Esophagus muscularis mucosa (tissue), 4 donors: ENCODE measurements at regions not wholly inside any gene's neighbourhood (a gene's known extent, or its start where the extent isn't known, plus 50 kb on each side); places are given as distances from the start of the nearest gene placed in this dataset.

Experiments used
- DNase-seq: peaks from one replicate; pipeline ENCODE4 v3.0.0-alpha.2; 2017; ENCODE audit errors: extremely low spot score
- H3K27ac ChIP-seq, 4 donors: fragments of 200-600 bp; sonication (generic); replicated peaks in 1 of 4; 1 replicate in 3 of 4; 2 replicates in 1 of 4; pipeline ENCODE4 v1.5.1; 2016 to 2019; ENCODE audit warnings: mild to moderate bottlenecking in 1 of 4
- H3K27me3 ChIP-seq, 4 donors: fragments of 200-600 bp; sonication (generic); one replicate each; pipeline versions ENCODE4 v1.5.1 to v1.6.0; 2016 to 2019
- H3K36me3 ChIP-seq, 4 donors: fragments of 200-600 bp; sonication (generic); one replicate each; pipeline ENCODE4 v1.5.1; 2016 to 2019
- H3K4me1 ChIP-seq, 4 donors: fragments of 200-600 bp; sonication (generic); one replicate each; pipeline ENCODE4 v1.5.1; 2016 to 2019
- H3K4me3 ChIP-seq, 4 donors: fragments of 200-600 bp; sonication (generic); 1 replicate in 2 of 4; 2 replicates in 2 of 4; pipeline ENCODE4 v1.5.1; 2016 to 2019; ENCODE audit warnings: mild to moderate bottlenecking in 4 of 4, moderate library complexity in 1 of 4
- H3K9me3 ChIP-seq, 4 donors: fragments of 200-600 bp; sonication (generic); 1 replicate in 3 of 4; 2 replicates in 1 of 4; pipeline ENCODE4 v1.5.1; 2016 to 2019
- EP300 ChIP-seq: sonication (generic); formaldehyde crosslinking; IDR thresholded peaks from one replicate; pipeline ENCODE4 v1.6.1; 2017; ENCODE audit warnings: antibody characterized with exemption
- POLR2A ChIP-seq: fragments of 450-650 bp; IDR thresholded peaks from one replicate; pipeline ENCODE4 v1.6.1; 2017; ENCODE audit warnings: antibody characterized with exemption, moderate library complexity, mild to moderate bottlenecking, low read depth
- POLR2AphosphoS5 ChIP-seq, 2 donors: sonication (generic); formaldehyde crosslinking; IDR thresholded peaks; one replicate each; pipeline ENCODE4 v1.6.1; 2017; ENCODE audit warnings: antibody characterized with exemption in 2 of 2
- WGBS: methylation state at CpG from one replicate; pipeline ENCODE4 v1.1.5; 2018; 5-methylcytosine and 5-hydroxymethylcytosine counted together
- intact Hi-C: fragments of 100-400 bp; cut with DNase I; formaldehyde crosslinking; loops from one replicate; pipeline ENCODE4 v1.15.1; 2023
- TF ChIP-seq, protein P1 (sequence below), 3 experiments: fragments of 200-600 bp in 2 of 3; fragments of 450-650 bp in 1 of 3; sonication (generic) in 2 of 3; IDR thresholded peaks; one replicate each; pipeline ENCODE4 v1.5.1; 2017 to 2019; ENCODE audit warnings: antibody characterized with exemption in 3 of 3, mild to moderate bottlenecking in 2 of 3, moderate library complexity in 1 of 3

GRCh38 chr16:79411805-79412204 lies 188.7 kb downstream of the MAF start:
- DNase-seq: no peak
- intact Hi-C loops: no loop called here
- H3K4me1 ChIP-seq: no peaks in the 10 kb centered on the region
- H3K9me3 ChIP-seq: no peaks in the 10 kb centered on the region
- H3K27ac ChIP-seq: no peak overlapping the region
- TF ChIP-seq POLR2A (no peak), EP300 (no peak), POLR2AphosphoS5 (IDR thresholded peaks at IDR 0.05) (no peak)
- TF ChIP-seq, protein P1, sequence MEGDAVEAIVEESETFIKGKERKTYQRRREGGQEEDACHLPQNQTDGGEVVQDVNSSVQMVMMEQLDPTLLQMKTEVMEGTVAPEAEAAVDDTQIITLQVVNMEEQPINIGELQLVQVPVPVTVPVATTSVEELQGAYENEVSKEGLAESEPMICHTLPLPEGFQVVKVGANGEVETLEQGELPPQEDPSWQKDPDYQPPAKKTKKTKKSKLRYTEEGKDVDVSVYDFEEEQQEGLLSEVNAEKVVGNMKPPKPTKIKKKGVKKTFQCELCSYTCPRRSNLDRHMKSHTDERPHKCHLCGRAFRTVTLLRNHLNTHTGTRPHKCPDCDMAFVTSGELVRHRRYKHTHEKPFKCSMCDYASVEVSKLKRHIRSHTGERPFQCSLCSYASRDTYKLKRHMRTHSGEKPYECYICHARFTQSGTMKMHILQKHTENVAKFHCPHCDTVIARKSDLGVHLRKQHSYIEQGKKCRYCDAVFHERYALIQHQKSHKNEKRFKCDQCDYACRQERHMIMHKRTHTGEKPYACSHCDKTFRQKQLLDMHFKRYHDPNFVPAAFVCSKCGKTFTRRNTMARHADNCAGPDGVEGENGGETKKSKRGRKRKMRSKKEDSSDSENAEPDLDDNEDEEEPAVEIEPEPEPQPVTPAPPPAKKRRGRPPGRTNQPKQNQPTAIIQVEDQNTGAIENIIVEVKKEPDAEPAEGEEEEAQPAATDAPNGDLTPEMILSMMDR (IDR thresholded peaks at IDR 0.05): no peak
- no peak overlapping the region for H3K4me3 ChIP-seq
- 74% methylated on average over 4 of the region's 4 CpGs for WGBS
- H3K27me3 ChIP-seq: peaks cover 0 to 10% (median 0%) of the 10 kb centered on the region in 4 donors
- no peaks in the 10 kb centered on the region for H3K36me3 ChIP-seq

- no peak overlapping the region for H3K27ac ChIP-seq
- intact Hi-C loops: no loop called here
- H3K9me3 ChIP-seq: no peaks in the 10 kb centered on the region
- DNase-seq: no peak
- no peaks in the 10 kb centered on the region for H3K36me3 ChIP-seq
- no peaks in the 10 kb centered on the region for H3K4me1 ChIP-seq
- H3K4me3 ChIP-seq: no peak overlapping the region
- no peak for TF ChIP-seq POLR2A
- TF ChIP-seq, protein P1 (IDR thresholded peaks at IDR 0.05): no peak
- no peak for TF ChIP-seq POLR2AphosphoS5 (IDR thresholded peaks at IDR 0.05)
- TF ChIP-seq EP300: no peak
- peaks cover 0 to 14% (median 0%) of the 10 kb centered on the region in 4 donors for H3K27me3 ChIP-seq
These were observed 189.2 kb downstream of the MAF start for GRCh38 chr16:79411357-79411756.

DNA sequence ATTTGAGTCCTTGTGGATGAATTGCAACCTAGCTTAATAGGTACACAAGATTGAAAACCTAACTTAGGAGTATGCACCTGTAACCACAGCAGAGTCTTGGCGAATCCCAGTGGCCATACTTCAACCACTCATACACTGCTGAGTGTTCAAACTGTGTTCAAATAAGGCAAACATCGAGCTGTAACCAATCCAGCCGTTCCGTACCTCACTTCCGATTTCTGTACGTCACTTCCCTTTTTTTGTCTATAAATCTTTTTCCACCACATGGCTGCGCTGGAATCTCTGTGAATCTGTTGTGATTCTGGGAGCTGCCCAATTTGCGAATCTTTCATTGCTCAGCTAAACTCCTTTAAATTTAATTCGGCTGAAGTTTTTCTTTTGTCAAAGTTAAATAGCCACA lies 190.6 kb downstream of the MAF start:
- TF ChIP-seq POLR2A (no peak), EP300 (no peak), POLR2AphosphoS5 (IDR thresholded peaks at IDR 0.05) (no peak)
- TF ChIP-seq, protein P1 (IDR thresholded peaks at IDR 0.05): no peak
- Histone ChIP-seq H3K4me1 (no peaks in the 10 kb centered on the region), H3K27ac (no peak overlapping the region), H3K4me3 (no peak overlapping the region), H3K27me3 (peaks cover 0 to 20% (median 0%) of the 10 kb centered on the region in 4 donors), H3K36me3 (no peaks in the 10 kb centered on the region), H3K9me3 (peaks cover 0 to 5% (median 0%) of the 10 kb centered on the region in 4 donors)
- intact Hi-C loops: no loop called here
- 91% methylated on average over 9 of the region's 9 CpGs for WGBS
- DNase-seq: no peak

DNA sequence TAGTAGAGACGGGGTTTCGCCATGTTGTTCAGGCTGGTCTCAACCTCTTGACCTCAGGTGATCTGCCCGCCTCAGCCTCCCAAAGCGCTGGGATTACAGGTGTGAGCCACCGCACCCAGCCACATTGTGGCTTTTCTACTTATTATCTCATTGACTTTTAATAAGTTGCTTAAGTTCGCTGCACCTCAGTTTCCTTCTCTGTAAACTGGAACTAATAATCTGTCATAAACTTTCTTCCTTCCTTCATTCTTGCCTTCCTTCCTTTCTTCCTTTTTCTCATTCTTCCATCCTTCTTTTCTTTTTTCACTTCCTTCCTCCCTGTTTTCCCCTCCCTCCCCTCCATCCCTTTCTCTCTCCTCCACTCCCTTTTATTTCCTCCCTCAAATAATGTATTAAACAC lies 192.2 kb downstream of the MAF start:
- Histone ChIP-seq H3K9me3 (peaks cover 0 to 5% (median 0%) of the 10 kb centered on the region in 4 donors), H3K27me3 (peaks cover 0 to 20% (median 0%) of the 10 kb centered on the region in 4 donors), H3K36me3 (no peaks in the 10 kb centered on the region), H3K4me3 (no peak overlapping the region), H3K4me1 (no peaks in the 10 kb centered on the region), H3K27ac (no peak overlapping the region)
- intact Hi-C loops: no loop called here
- WGBS: over 99% methylated on average over 6 of the region's 6 CpGs
- TF ChIP-seq EP300 (no peak), POLR2A (no peak), POLR2AphosphoS5 (IDR thresholded peaks at IDR 0.05) (no peak)
- TF ChIP-seq, protein P1 (IDR thresholded peaks at IDR 0.05): no peak
- no peak for DNase-seq

DNA sequence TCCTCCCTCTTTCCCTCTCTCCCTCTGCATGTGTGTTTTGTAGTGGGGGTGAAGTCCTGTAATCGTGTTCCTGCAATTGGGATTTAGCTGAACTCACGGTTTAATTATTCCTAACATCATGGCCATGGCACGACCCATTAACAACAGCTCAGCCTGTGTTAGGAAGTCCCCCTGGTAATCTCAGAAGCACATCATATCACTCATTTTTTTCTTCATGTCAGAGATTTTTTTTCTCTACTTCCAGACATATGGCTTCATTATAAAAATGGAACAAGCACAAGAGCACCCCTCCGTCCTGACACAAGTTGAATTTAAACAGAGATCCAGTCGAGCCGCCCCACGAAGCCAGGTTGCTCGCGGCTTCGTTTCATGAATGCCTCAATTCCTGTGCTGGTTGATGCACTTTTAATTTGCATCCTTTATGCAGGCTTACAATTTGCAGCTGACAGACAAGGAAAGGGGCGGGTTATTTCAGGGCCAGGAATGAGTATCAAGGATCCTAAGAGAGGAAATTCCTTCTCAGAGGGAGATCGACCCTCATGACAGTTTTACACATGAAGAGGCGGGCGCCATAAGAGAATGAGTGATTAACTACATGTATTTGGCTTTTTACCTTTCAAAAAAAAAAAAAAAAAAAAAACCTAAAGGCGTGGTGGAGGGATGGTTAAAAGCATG lies 192.9 kb downstream of the MAF start:
- intact Hi-C loops: no loop called here
- 72% methylated on average over 15 of the region's 15 CpGs for WGBS

More for the DNA sequence above, 192.9 kb downstream of the MAF start:
- no peaks in the 10 kb centered on the region for H3K36me3 ChIP-seq
- no peak for DNase-seq
- H3K4me1 ChIP-seq: no peaks in the 10 kb centered on the region
- H3K9me3 ChIP-seq: peaks cover 0 to 5% (median 0%) of the 10 kb centered on the region in 4 donors
- no peak overlapping the region for H3K4me3 ChIP-seq
- TF ChIP-seq POLR2A (no peak), POLR2AphosphoS5 (IDR thresholded peaks at IDR 0.05) (no peak), EP300 (no peak)
- TF ChIP-seq, protein P1 (IDR thresholded peaks at IDR 0.05): no peak
- H3K27me3 ChIP-seq: peaks cover 0 to 20% (median 0%) of the 10 kb centered on the region in 4 donors
- no peak overlapping the region for H3K27ac ChIP-seq
